ENCODE measurements at regions not wholly inside any gene's neighbourhood (a gene's known extent, or its start where the extent isn't known, plus 50 kb on each side); places are given as distances from the start of the nearest gene placed in this dataset.

DNA sequence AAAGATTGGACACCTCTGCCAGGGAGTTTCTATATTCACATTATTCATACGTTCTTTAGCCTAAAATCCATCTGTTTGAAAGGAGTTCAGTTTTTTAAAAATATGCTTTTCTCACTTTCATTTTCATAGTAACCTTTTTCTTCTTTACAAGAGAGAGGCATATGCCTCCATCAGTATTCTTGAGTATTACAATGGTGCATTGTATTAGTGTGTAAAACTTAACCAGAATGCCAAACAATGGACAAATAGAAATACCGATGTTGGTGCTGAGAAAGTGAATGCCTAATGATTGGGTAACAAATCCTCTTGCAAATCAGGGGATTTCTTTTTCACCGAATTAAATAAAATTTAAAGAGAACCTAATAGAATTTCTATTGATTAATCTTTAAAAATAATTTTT lies 163.2 kb upstream of the LAMA2 start:
- no peaks in the 10 kb centered on the region for H3K9me3 Mint-ChIP-seq (ENCODE audit: unreplicated experiment)
- no peak overlapping the region for H3K4me3 Mint-ChIP-seq (ENCODE audit: unreplicated experiment)
- H3K27ac Mint-ChIP-seq (ENCODE audit: unreplicated experiment), result no peak overlapping the region
- TF ChIP-seq, protein P1, sequence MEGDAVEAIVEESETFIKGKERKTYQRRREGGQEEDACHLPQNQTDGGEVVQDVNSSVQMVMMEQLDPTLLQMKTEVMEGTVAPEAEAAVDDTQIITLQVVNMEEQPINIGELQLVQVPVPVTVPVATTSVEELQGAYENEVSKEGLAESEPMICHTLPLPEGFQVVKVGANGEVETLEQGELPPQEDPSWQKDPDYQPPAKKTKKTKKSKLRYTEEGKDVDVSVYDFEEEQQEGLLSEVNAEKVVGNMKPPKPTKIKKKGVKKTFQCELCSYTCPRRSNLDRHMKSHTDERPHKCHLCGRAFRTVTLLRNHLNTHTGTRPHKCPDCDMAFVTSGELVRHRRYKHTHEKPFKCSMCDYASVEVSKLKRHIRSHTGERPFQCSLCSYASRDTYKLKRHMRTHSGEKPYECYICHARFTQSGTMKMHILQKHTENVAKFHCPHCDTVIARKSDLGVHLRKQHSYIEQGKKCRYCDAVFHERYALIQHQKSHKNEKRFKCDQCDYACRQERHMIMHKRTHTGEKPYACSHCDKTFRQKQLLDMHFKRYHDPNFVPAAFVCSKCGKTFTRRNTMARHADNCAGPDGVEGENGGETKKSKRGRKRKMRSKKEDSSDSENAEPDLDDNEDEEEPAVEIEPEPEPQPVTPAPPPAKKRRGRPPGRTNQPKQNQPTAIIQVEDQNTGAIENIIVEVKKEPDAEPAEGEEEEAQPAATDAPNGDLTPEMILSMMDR (IDR thresholded peaks at IDR 0.05; ENCODE audit: unreplicated experiment), result no peak
- H3K27me3 Mint-ChIP-seq (ENCODE audit: unreplicated experiment), result peaks cover 2% of the 10 kb centered on the region
- H3K4me1 Mint-ChIP-seq (ENCODE audit: unreplicated experiment), result no peaks in the 10 kb centered on the region
- DNase-seq (ENCODE audit: low spot score), result no peak
- no peaks in the 10 kb centered on the region for H3K36me3 Mint-ChIP-seq (ENCODE audit: low read depth, unreplicated experiment)

DNA sequence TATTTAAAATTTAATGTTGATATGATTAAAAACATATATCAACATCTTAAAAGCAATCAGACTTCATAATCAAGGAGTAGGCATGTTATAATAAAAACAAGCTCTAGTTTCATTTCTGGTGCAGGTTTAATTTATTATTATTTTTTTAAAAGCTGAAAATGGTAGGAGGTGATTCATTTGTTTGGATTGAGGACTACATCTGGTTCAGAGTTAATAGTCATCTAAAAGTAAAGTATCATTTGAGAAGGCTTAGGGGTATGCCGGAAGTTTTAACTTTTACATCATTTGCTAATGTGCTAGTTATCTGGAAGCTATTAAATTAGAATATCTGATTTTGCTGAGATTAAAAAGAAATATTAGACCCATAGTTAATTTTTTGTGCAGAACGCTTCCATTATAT lies 169.5 kb upstream of the LAMA2 start:
- TF ChIP-seq, protein P1 (IDR thresholded peaks at IDR 0.05; ENCODE audit: unreplicated experiment), result no peak
- no peak for DNase-seq (ENCODE audit: low spot score)
- peaks cover 1% of the 10 kb centered on the region for H3K27me3 Mint-ChIP-seq (ENCODE audit: unreplicated experiment)
- no peak overlapping the region for H3K4me3 Mint-ChIP-seq (ENCODE audit: unreplicated experiment)
- H3K4me1 Mint-ChIP-seq (ENCODE audit: unreplicated experiment), result no peaks in the 10 kb centered on the region
- H3K27ac Mint-ChIP-seq (ENCODE audit: unreplicated experiment), result no peak overlapping the region
- no peaks in the 10 kb centered on the region for H3K9me3 Mint-ChIP-seq (ENCODE audit: unreplicated experiment)
- H3K36me3 Mint-ChIP-seq (ENCODE audit: low read depth, unreplicated experiment), result no peaks in the 10 kb centered on the region

DNA sequence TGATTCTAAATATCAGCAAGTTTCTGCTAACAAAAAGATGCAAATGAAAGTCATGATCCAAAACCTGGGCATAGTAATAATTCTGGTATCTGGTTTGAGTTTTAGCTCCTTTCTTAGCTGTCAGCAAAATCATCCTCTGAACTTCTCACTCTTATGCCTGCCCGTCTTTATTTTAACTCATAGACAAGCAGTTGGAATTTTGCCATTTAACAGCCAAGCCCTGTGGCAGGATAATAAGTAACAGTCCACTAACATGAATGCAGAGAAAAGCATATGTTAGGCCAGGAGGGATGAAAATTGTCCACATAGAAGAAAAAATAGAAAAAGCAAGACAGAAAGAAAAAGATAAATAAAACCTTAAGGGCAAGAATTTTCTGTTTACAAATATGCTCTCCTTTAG lies 170.0 kb upstream of the LAMA2 start:
- no peaks in the 10 kb centered on the region for H3K36me3 Mint-ChIP-seq (ENCODE audit: low read depth, unreplicated experiment)
- H3K4me1 Mint-ChIP-seq (ENCODE audit: unreplicated experiment), result no peaks in the 10 kb centered on the region
- no peaks in the 10 kb centered on the region for H3K9me3 Mint-ChIP-seq (ENCODE audit: unreplicated experiment)
- TF ChIP-seq, protein P1 (IDR thresholded peaks at IDR 0.05; ENCODE audit: unreplicated experiment), result no peak
- no peak for DNase-seq (ENCODE audit: low spot score)
- peaks cover 1% of the 10 kb centered on the region for H3K27me3 Mint-ChIP-seq (ENCODE audit: unreplicated experiment)
- no peak overlapping the region for H3K27ac Mint-ChIP-seq (ENCODE audit: unreplicated experiment)
- H3K4me3 Mint-ChIP-seq (ENCODE audit: unreplicated experiment), result no peak overlapping the region

DNA sequence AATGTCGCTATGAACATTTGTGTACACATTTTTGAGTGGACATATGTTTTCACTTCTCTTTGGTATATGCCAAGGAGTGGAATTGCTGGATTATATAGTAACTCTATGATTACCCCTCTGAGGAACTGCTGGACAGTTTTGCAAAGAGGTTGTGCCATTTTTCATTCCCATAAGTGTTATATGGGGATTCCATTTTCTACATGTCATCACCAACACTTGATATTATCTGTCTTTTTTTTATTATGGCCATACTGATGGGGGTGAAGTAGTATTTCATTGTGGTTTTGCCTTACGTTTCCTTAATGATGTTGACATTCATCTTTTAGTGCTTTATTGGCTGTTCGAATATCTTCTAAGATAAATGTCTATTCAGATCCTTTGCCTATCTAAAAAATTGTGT lies 171.8 kb upstream of the LAMA2 start:
- Mint-ChIP-seq H3K27ac (ENCODE audit: unreplicated experiment) (no peak overlapping the region), H3K36me3 (ENCODE audit: low read depth, unreplicated experiment) (no peaks in the 10 kb centered on the region), H3K4me3 (ENCODE audit: unreplicated experiment) (no peak overlapping the region), H3K27me3 (ENCODE audit: unreplicated experiment) (peaks cover 1% of the 10 kb centered on the region), H3K9me3 (ENCODE audit: unreplicated experiment) (no peaks in the 10 kb centered on the region), H3K4me1 (ENCODE audit: unreplicated experiment) (no peaks in the 10 kb centered on the region)
- TF ChIP-seq, protein P1 (IDR thresholded peaks at IDR 0.05; ENCODE audit: unreplicated experiment), result no peak
- DNase-seq (ENCODE audit: low spot score), result no peak

DNA sequence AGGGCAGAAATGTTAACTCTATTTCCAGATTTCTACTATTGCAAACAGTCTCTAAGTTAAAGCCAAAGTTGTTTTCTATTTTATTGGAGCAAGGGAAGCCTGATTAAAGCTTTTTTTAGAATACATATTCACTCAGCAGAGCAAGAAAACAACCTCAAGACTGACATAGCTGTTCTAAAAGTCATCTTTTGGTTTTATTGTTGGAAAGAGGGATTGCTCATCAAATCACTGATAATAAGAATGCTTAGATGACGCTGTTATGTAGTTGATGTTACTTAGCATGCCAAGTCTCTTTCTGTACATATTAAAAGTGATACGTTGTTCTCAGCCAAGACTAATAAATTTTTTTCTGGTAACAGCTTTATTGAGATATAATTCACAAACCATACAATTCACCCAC lies 172.6 kb upstream of the LAMA2 start:
- peaks cover 1% of the 10 kb centered on the region for H3K27me3 Mint-ChIP-seq (ENCODE audit: unreplicated experiment)
- TF ChIP-seq, protein P1 (IDR thresholded peaks at IDR 0.05; ENCODE audit: unreplicated experiment), result no peak
- DNase-seq (ENCODE audit: low spot score), result no peak
- H3K4me1 Mint-ChIP-seq (ENCODE audit: unreplicated experiment), result no peaks in the 10 kb centered on the region
- H3K36me3 Mint-ChIP-seq (ENCODE audit: low read depth, unreplicated experiment), result no peaks in the 10 kb centered on the region
- no peak overlapping the region for H3K4me3 Mint-ChIP-seq (ENCODE audit: unreplicated experiment)
- no peaks in the 10 kb centered on the region for H3K9me3 Mint-ChIP-seq (ENCODE audit: unreplicated experiment)
- no peak overlapping the region for H3K27ac Mint-ChIP-seq (ENCODE audit: unreplicated experiment)
